ENCODE measurements at regions not wholly inside any gene's neighbourhood (a gene's known extent, or its start where the extent isn't known, plus 50 kb on each side); places are given as distances from the start of the nearest gene placed in this dataset.

DNA sequence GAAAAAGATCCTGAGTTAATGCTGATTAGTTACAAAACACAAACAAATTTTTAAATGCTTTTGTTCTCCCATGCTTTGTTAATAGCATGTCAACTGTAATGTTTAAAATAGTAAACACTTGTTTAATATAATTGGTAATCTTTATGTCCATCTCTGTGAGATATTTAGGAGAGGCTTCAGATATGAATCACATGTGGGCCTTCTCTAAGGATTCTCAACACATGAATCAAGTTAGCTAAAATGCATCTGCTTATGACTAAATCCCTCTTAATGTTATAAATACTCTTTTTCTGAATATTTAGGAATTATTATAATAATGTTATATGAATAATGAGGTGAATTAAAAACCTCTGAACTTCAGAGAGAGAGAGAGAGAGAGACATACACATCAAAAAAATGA, 345.9 kb upstream of the MANEA start:
- Histone ChIP-seq H3K27me3 (replicated peaks; ENCODE audit: insufficient read depth) (no peaks in the 10 kb centered on the region), H3K4me3 (no peak overlapping the region), H3K4me1 (replicated peaks) (no peaks in the 10 kb centered on the region), H3K27ac (no peak overlapping the region), H3K36me3 (no peaks in the 10 kb centered on the region), H3K9me3 (no peaks in the 10 kb centered on the region)
- TF ChIP-seq POLR2AphosphoS5 (IDR thresholded peaks at IDR 0.05) (no peak), CTCF (IDR thresholded peaks at IDR 0.05) (no peak), POLR2A (IDR thresholded peaks at IDR 0.05) (no peak)
- intact Hi-C loops (cut with DNase I) = no loop called here
- no peak for DNase-seq (ENCODE audit: low spot score)

- H3K4me3 ChIP-seq = no peak overlapping the region
- no peak overlapping the region for H3K27ac ChIP-seq
- DNase-seq (ENCODE audit: low spot score) = no peak
- WGBS = 95% methylated on average over 4 of the region's 4 CpGs
- intact Hi-C loops (cut with DNase I) = no loop called here
- TF ChIP-seq CTCF (IDR thresholded peaks at IDR 0.05) (no peak), POLR2A (IDR thresholded peaks at IDR 0.05) (no peak), POLR2AphosphoS5 (IDR thresholded peaks at IDR 0.05) (no peak)
- no peaks in the 10 kb centered on the region for H3K4me1 ChIP-seq (replicated peaks)
- no peaks in the 10 kb centered on the region for H3K27me3 ChIP-seq (replicated peaks; ENCODE audit: insufficient read depth)
- no peaks in the 10 kb centered on the region for H3K9me3 ChIP-seq
- H3K36me3 ChIP-seq = no peaks in the 10 kb centered on the region
Observed at GRCh38 chr6:95232446-95232845, 344.9 kb upstream of the MANEA start.

GRCh38 chr6:95233879-95234278, 343.5 kb upstream of the MANEA start:
- Histone ChIP-seq H3K4me3 (no peak overlapping the region), H3K4me1 (replicated peaks) (no peaks in the 10 kb centered on the region), H3K9me3 (no peaks in the 10 kb centered on the region), H3K36me3 (no peaks in the 10 kb centered on the region), H3K27ac (no peak overlapping the region), H3K27me3 (replicated peaks; ENCODE audit: insufficient read depth) (no peaks in the 10 kb centered on the region)
- TF ChIP-seq CTCF (IDR thresholded peaks at IDR 0.05) (no peak), POLR2AphosphoS5 (IDR thresholded peaks at IDR 0.05) (no peak), POLR2A (IDR thresholded peaks at IDR 0.05) (no peak)
- intact Hi-C loops (cut with DNase I) = no loop called here
- no peak for DNase-seq (ENCODE audit: low spot score)
- 93% methylated on average over 9 of the region's 9 CpGs for WGBS

- no peak overlapping the region for H3K27ac ChIP-seq
- H3K9me3 ChIP-seq = no peaks in the 10 kb centered on the region
- no peaks in the 10 kb centered on the region for H3K36me3 ChIP-seq
- no peak overlapping the region for H3K4me3 ChIP-seq
- intact Hi-C loops (cut with DNase I) = no loop called here
- H3K4me1 ChIP-seq (replicated peaks) = no peaks in the 10 kb centered on the region
- H3K27me3 ChIP-seq (replicated peaks; ENCODE audit: insufficient read depth) = no peaks in the 10 kb centered on the region
- TF ChIP-seq POLR2AphosphoS5 (IDR thresholded peaks at IDR 0.05) (no peak), CTCF (IDR thresholded peaks at IDR 0.05) (no peak), POLR2A (IDR thresholded peaks at IDR 0.05) (no peak)
- no peak for DNase-seq (ENCODE audit: low spot score)
Observed at GRCh38 chr6:95240514-95240913, 336.8 kb upstream of the MANEA start.

- WGBS = 40% methylated on average over 1 of the region's 1 CpG
- H3K27me3 ChIP-seq (replicated peaks; ENCODE audit: insufficient read depth) = no peaks in the 10 kb centered on the region
- no peak for DNase-seq (ENCODE audit: low spot score)
Observed at GRCh38 chr6:95242560-95242959, 334.8 kb upstream of the MANEA start.

More at GRCh38 chr6:95242560-95242959, 334.8 kb upstream of the MANEA start:
- Histone ChIP-seq H3K4me1 (replicated peaks) (no peaks in the 10 kb centered on the region), H3K36me3 (no peaks in the 10 kb centered on the region), H3K27ac (no peak overlapping the region), H3K9me3 (no peaks in the 10 kb centered on the region), H3K4me3 (no peak overlapping the region)
- no peak for TF ChIP-seq POLR2A (IDR thresholded peaks at IDR 0.05)
- TF ChIP-seq POLR2AphosphoS5 (IDR thresholded peaks at IDR 0.05) = no peak
- TF ChIP-seq CTCF (IDR thresholded peaks at IDR 0.05) = no peak
- intact Hi-C loops (cut with DNase I) = no loop called here

Data from prostate gland (tissue), 2 donors.